ENCODE measurements at regions not wholly inside any gene's neighbourhood (a gene's known extent, or its start where the extent isn't known, plus 50 kb on each side); places are given as distances from the start of the nearest gene placed in this dataset.
A peak's percentile ranks its signal among the peaks of the same experiment; 100 is the strongest.
"Not testable (repeated sequence)": the region's sequence is repeated elsewhere in the genome, so short reads cannot be mapped to it uniquely, and the experiment has no call there.

DNA sequence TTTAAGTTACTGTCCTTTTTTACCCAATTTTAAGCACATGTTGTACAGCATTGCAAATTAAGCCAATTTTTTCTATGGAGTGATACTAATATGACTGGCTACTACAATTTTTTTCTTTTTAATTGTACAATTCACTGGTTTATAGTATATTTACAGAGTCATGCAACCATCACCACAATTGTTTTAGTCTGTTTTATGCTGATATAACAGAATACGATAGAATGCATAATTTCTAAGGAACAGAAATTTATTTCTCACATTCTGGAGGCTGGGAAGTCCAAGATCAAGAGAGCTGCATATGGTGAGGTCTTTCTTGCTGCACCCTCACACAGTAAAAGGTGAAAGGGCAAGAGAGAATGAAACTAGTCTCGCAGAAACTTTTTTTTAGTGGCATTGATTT, 125.3 kb downstream of the GLUD2 start:
- Histone ChIP-seq H3K36me3 (no peaks in the 10 kb centered on the region), H3K9me3 (no peaks in the 10 kb centered on the region), H3K4me1 (no peaks in the 10 kb centered on the region), H3K27me3 (no peaks in the 10 kb centered on the region), H3K27ac (no peak overlapping the region), H3K4me3 (no peak overlapping the region)
- intact Hi-C loops (cut with DNase I; ENCODE audit: low total_unique reads) = no loop called here
- 80 to 94% (median 88%) methylated on average over 2 of the region's 2 CpGs for whole genome bisulfite sequencing, 5 donors
- no peak for DNase-seq
- TF ChIP-seq POLR2AphosphoS5 (IDR thresholded peaks at IDR 0.05) = no peak

DNA sequence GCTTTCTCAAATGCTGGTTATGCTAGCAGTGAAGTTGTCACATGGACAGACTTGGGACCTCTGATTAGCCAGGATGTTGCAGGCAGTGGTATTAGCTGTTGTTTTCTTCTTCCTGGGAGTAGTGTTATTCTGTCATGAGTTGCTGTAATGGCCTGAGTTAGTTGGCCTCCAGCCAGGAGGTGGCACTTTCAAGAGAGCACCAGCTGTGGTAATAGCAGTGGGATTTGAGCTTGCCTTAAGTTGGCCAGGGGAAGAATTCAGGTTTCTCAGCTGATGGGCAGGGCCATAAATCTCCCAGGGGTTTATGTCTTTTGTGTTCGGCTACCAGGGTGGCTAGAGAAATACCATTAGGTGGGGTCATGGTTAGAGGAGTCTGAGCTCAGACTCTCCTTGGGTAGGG, 132.6 kb downstream of the GLUD2 start:
- no peaks in the 10 kb centered on the region for H3K36me3 ChIP-seq
- H3K9me3 ChIP-seq = no peaks in the 10 kb centered on the region
- WGBS, 5 donors = 50 to 95% (median 73%) methylated on average over 1 of the region's 1 CpG
- no peak overlapping the region for H3K4me3 ChIP-seq
- intact Hi-C loops (cut with DNase I; ENCODE audit: low total_unique reads) = no loop called here
- no peak overlapping the region for H3K27ac ChIP-seq
- DNase-seq = peak in 1 of 2 donors; percentile 3
- TF ChIP-seq, protein P1, sequence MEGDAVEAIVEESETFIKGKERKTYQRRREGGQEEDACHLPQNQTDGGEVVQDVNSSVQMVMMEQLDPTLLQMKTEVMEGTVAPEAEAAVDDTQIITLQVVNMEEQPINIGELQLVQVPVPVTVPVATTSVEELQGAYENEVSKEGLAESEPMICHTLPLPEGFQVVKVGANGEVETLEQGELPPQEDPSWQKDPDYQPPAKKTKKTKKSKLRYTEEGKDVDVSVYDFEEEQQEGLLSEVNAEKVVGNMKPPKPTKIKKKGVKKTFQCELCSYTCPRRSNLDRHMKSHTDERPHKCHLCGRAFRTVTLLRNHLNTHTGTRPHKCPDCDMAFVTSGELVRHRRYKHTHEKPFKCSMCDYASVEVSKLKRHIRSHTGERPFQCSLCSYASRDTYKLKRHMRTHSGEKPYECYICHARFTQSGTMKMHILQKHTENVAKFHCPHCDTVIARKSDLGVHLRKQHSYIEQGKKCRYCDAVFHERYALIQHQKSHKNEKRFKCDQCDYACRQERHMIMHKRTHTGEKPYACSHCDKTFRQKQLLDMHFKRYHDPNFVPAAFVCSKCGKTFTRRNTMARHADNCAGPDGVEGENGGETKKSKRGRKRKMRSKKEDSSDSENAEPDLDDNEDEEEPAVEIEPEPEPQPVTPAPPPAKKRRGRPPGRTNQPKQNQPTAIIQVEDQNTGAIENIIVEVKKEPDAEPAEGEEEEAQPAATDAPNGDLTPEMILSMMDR (IDR thresholded peaks at IDR 0.05) = no peak
- TF ChIP-seq POLR2A (IDR thresholded peaks at IDR 0.05) = no peak
- no peak for TF ChIP-seq POLR2AphosphoS5 (IDR thresholded peaks at IDR 0.05)
- TF ChIP-seq EP300 (IDR thresholded peaks at IDR 0.05) = no peak
- no peaks in the 10 kb centered on the region for H3K4me1 ChIP-seq
- no peaks in the 10 kb centered on the region for H3K27me3 ChIP-seq

DNA sequence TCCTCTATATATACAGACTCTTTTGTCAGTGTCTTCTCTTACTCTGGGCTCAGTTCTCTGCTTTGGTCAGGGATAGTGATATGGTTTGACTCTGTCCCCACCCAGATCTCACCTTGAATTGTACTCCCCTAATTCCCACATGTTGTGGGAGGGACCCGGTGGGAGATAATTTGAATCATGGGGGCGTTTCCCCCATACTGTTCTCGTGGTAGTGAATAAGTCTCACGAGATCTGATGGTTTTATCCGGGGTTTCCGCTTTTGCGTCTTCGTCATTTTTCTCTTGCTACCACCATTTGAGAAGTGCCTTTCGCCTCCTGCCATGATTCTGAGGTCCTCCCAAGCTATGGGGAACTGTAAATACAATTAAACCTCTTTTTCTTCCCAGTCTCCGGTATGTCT, 144.4 kb downstream of the GLUD2 start:
- Histone ChIP-seq H3K27me3 (no peaks in the 10 kb centered on the region), H3K9me3 (no peaks in the 10 kb centered on the region), H3K27ac (no peak overlapping the region), H3K36me3 (no peaks in the 10 kb centered on the region), H3K4me1 (no peaks in the 10 kb centered on the region), H3K4me3 (no peak overlapping the region)
- no peak for DNase-seq
- TF ChIP-seq, protein P1 (IDR thresholded peaks at IDR 0.05) = no peak
- TF ChIP-seq POLR2AphosphoS5 (IDR thresholded peaks at IDR 0.05) (no peak), EP300 (IDR thresholded peaks at IDR 0.05) (no peak), POLR2A (IDR thresholded peaks at IDR 0.05) (no peak)
- 69 to 91% (median 82%) methylated on average over 9 to 10 of the region's 10 CpGs for WGBS, 5 donors
- intact Hi-C loops (cut with DNase I; ENCODE audit: low total_unique reads) = no loop called here

DNA sequence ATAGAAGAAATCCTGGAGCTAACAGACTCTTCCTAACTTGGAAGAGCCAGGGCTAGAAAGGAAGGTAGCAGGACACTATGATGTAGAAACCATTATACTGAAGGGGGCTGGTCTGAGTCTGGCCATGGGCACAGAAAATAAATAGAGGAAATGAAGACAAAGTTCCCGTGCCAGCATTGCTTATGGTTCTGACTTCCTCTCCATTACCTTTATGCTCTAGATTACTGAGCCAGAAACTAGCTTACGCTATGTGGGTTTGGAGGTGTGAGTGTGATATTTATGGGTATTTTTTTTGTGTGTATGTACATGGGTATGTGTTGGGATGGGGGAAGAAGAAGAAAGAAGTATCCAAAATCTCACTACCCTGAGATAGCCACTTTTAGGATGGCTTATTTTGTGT, 148.3 kb downstream of the GLUD2 start:
- Histone ChIP-seq H3K9me3 (no peaks in the 10 kb centered on the region), H3K27me3 (no peaks in the 10 kb centered on the region), H3K4me1 (no peaks in the 10 kb centered on the region), H3K36me3 (no peaks in the 10 kb centered on the region), H3K27ac (no peak overlapping the region), H3K4me3 (no peak overlapping the region)
- no peak for DNase-seq
- WGBS, 5 donors = 77 to 94% (median 86%) methylated on average over 2 of the region's 2 CpGs
- TF ChIP-seq, protein P1 (IDR thresholded peaks at IDR 0.05) = no peak
- no peak for TF ChIP-seq EP300 (IDR thresholded peaks at IDR 0.05)
- TF ChIP-seq POLR2AphosphoS5 (IDR thresholded peaks at IDR 0.05) = no peak
- no peak for TF ChIP-seq POLR2A (IDR thresholded peaks at IDR 0.05)
- intact Hi-C loops (cut with DNase I; ENCODE audit: low total_unique reads) = no loop called here

DNA sequence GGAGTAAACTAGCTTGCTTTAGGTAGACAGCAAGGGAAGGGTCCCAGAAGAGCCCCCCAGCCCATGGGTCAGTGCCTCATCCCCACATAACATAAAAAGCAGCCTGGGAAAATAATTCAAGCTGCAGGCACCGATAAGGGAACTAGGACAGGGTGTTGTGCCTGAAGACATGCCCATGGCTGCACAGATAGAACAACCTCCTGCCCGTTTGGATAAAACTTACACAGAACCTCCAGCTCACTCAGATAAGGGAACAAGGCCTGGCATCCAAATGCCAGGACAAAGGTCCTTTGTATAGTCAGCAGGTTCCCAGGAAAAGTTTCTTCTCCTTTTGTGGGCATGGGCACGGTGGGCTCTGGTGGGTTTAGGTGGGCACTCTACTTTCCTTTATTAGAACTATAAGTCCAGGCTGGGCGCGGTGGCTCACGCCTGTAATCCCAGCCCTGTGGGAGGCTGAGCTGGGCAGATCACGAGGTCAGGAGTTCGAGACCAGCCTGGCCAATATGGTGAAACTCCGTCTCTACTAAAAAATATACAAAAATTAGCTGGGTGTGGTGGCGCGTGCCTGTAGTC, 149.5 kb downstream of the GLUD2 start:
- H3K27me3 ChIP-seq; intact Hi-C loops (cut with DNase I; ENCODE audit: low total_unique reads); H3K9me3 ChIP-seq; H3K36me3 ChIP-seq; H3K27ac ChIP-seq; H3K4me3 ChIP-seq; H3K4me1 ChIP-seq; DNase-seq: not testable (repeated sequence)
- 69 to 85% (median 80%) methylated on average over 7 to 11 of the region's 11 CpGs for WGBS, 5 donors
